ENCODE measurements at regions not wholly inside any gene's neighbourhood (a gene's known extent, or its start where the extent isn't known, plus 50 kb on each side); places are given as distances from the start of the nearest gene placed in this dataset.

- no peak overlapping the region for H3K27ac Mint-ChIP-seq
- H3K4me3 Mint-ChIP-seq: no peak overlapping the region
- H3K4me1 Mint-ChIP-seq: no peaks in the 10 kb centered on the region
- DNase-seq: no peak
- H3K9me3 Mint-ChIP-seq: no peaks in the 10 kb centered on the region
- peaks cover 0 to 2% of the 10 kb centered on the region in 2 donors for H3K27me3 Mint-ChIP-seq
- no peaks in the 10 kb centered on the region for H3K36me3 Mint-ChIP-seq
- ATAC-seq (replicated peaks): no peak
Observed at GRCh38 chr9:31486630-31487029, 897.8 kb upstream of the ACO1 start.

- no peak overlapping the region for H3K27ac Mint-ChIP-seq
- peaks cover 0 to 4% of the 10 kb centered on the region in 2 donors for H3K27me3 Mint-ChIP-seq
- no peaks in the 10 kb centered on the region for H3K36me3 Mint-ChIP-seq
- no peak for DNase-seq
- H3K4me3 Mint-ChIP-seq: no peak overlapping the region
- peaks cover 0 to 1% of the 10 kb centered on the region in 2 donors for H3K9me3 Mint-ChIP-seq
- ATAC-seq (replicated peaks): no peak
- H3K4me1 Mint-ChIP-seq: no peaks in the 10 kb centered on the region
Observed at GRCh38 chr9:31490551-31491106, 893.8 kb upstream of the ACO1 start.

GRCh38 chr9:31492229-31492628 lies 892.2 kb upstream of the ACO1 start:
- H3K36me3 Mint-ChIP-seq: no peaks in the 10 kb centered on the region
- H3K27ac Mint-ChIP-seq: no peak overlapping the region
- peaks cover 6 to 8% of the 10 kb centered on the region in 2 donors for H3K9me3 Mint-ChIP-seq
- ATAC-seq (replicated peaks) (no peak), DNase-seq (no peak)
- H3K27me3 Mint-ChIP-seq: peaks cover 0 to 4% of the 10 kb centered on the region in 2 donors
- no peak overlapping the region for H3K4me3 Mint-ChIP-seq
- no peaks in the 10 kb centered on the region for H3K4me1 Mint-ChIP-seq

- Mint-ChIP-seq H3K27me3 (no peaks in the 10 kb centered on the region), H3K4me1 (peaks cover 0 to 6% of the 10 kb centered on the region in 2 donors), H3K36me3 (no peaks in the 10 kb centered on the region), H3K27ac (no peak overlapping the region), H3K9me3 (peaks cover 6 to 14% of the 10 kb centered on the region in 2 donors), H3K4me3 (no peak overlapping the region)
- no peak for DNase-seq
- no peak for ATAC-seq (replicated peaks)
Observed at GRCh38 chr9:31500422-31500821, 884.0 kb upstream of the ACO1 start.

GRCh38 chr9:31519011-31519410 lies 865.4 kb upstream of the ACO1 start:
- no peak overlapping the region for H3K4me3 Mint-ChIP-seq
- peaks cover 3 to 30% of the 10 kb centered on the region in 2 donors for H3K36me3 Mint-ChIP-seq

GRCh38 chr9:31519424-31519823 lies 865.0 kb upstream of the ACO1 start:
- no peak overlapping the region for H3K27ac Mint-ChIP-seq
- peaks cover 3 to 30% of the 10 kb centered on the region in 2 donors for H3K36me3 Mint-ChIP-seq
- no peak for DNase-seq
- peaks cover 10 to 25% of the 10 kb centered on the region in 2 donors for H3K9me3 Mint-ChIP-seq
- no peak overlapping the region for H3K4me3 Mint-ChIP-seq
- peaks cover 14 to 29% of the 10 kb centered on the region in 2 donors for H3K4me1 Mint-ChIP-seq
- ATAC-seq (replicated peaks): no peak
- H3K27me3 Mint-ChIP-seq: peaks cover 0 to 5% of the 10 kb centered on the region in 2 donors

More at GRCh38 chr9:31519011-31519410, 865.4 kb upstream of the ACO1 start:
- Mint-ChIP-seq H3K27me3 (peaks cover 0 to 5% of the 10 kb centered on the region in 2 donors), H3K27ac (peak overlapping the region; percentile 32), H3K4me1 (peaks cover 14 to 29% of the 10 kb centered on the region in 2 donors), H3K9me3 (peaks cover 11 to 25% of the 10 kb centered on the region in 2 donors)
- ATAC-seq (replicated peaks) (peak; percentile 83 to 94), DNase-seq (peak; percentile 66)

- H3K4me3 Mint-ChIP-seq: no peak overlapping the region
- H3K9me3 Mint-ChIP-seq: peaks cover 10 to 24% of the 10 kb centered on the region in 2 donors
- DNase-seq (no peak), ATAC-seq (replicated peaks) (no peak)
- peak overlapping the region; percentile 7 for H3K27ac Mint-ChIP-seq
- peaks cover 14 to 29% of the 10 kb centered on the region in 2 donors for H3K4me1 Mint-ChIP-seq
- H3K27me3 Mint-ChIP-seq: peaks cover 0 to 5% of the 10 kb centered on the region in 2 donors
- H3K36me3 Mint-ChIP-seq: peaks cover 3 to 27% of the 10 kb centered on the region in 2 donors
Observed at GRCh38 chr9:31519826-31520225, 864.6 kb upstream of the ACO1 start.

GRCh38 chr9:31520301-31521085 lies 864.0 kb upstream of the ACO1 start:
- Mint-ChIP-seq H3K9me3 (peaks cover 8 to 17% of the 10 kb centered on the region in 2 donors), H3K4me1 (peaks cover 14 to 29% of the 10 kb centered on the region in 2 donors), H3K27ac (peak overlapping the region; percentile 42), H3K4me3 (no peak overlapping the region), H3K27me3 (peaks cover 0 to 5% of the 10 kb centered on the region in 2 donors), H3K36me3 (peaks cover 3 to 24% of the 10 kb centered on the region in 2 donors)
- ATAC-seq (replicated peaks) (peak; percentile 77 to 79), DNase-seq (no peak)

- Mint-ChIP-seq H3K4me3 (no peak overlapping the region), H3K4me1 (no peaks in the 10 kb centered on the region), H3K9me3 (no peaks in the 10 kb centered on the region), H3K27ac (no peak overlapping the region), H3K27me3 (no peaks in the 10 kb centered on the region), H3K36me3 (no peaks in the 10 kb centered on the region)
- DNase-seq: no peak
- no peak for ATAC-seq (replicated peaks)
Observed at GRCh38 chr9:31535651-31536050, 848.8 kb upstream of the ACO1 start.

GRCh38 chr9:31536471-31536870 lies 848.0 kb upstream of the ACO1 start:
- H3K4me3 Mint-ChIP-seq: no peak overlapping the region
- H3K27me3 Mint-ChIP-seq: no peaks in the 10 kb centered on the region
- no peaks in the 10 kb centered on the region for H3K9me3 Mint-ChIP-seq
- ATAC-seq (replicated peaks) (no peak), DNase-seq (no peak)
- no peak overlapping the region for H3K27ac Mint-ChIP-seq
- H3K36me3 Mint-ChIP-seq: no peaks in the 10 kb centered on the region
- no peaks in the 10 kb centered on the region for H3K4me1 Mint-ChIP-seq

- Mint-ChIP-seq H3K36me3 (no peaks in the 10 kb centered on the region), H3K4me1 (peaks cover 0 to 1% of the 10 kb centered on the region in 2 donors), H3K9me3 (no peaks in the 10 kb centered on the region), H3K27ac (no peak overlapping the region), H3K27me3 (no peaks in the 10 kb centered on the region), H3K4me3 (no peak overlapping the region)
- DNase-seq (no peak), ATAC-seq (replicated peaks) (no peak)
Observed at GRCh38 chr9:31541721-31542281, 842.6 kb upstream of the ACO1 start.

GRCh38 chr9:31542384-31543055 lies 841.9 kb upstream of the ACO1 start:
- H3K4me3 Mint-ChIP-seq: no peak overlapping the region
- no peaks in the 10 kb centered on the region for H3K9me3 Mint-ChIP-seq
- H3K27ac Mint-ChIP-seq: no peak overlapping the region
- ATAC-seq (replicated peaks): peak; percentile 74 to 92
- DNase-seq: peak; percentile 4
- H3K36me3 Mint-ChIP-seq: no peaks in the 10 kb centered on the region
- peaks cover 0 to 1% of the 10 kb centered on the region in 2 donors for H3K4me1 Mint-ChIP-seq
- no peaks in the 10 kb centered on the region for H3K27me3 Mint-ChIP-seq

- no peaks in the 10 kb centered on the region for H3K4me1 Mint-ChIP-seq
- no peak overlapping the region for H3K4me3 Mint-ChIP-seq
- H3K36me3 Mint-ChIP-seq: no peaks in the 10 kb centered on the region
- no peak for ATAC-seq (replicated peaks)
- DNase-seq: no peak
- no peaks in the 10 kb centered on the region for H3K9me3 Mint-ChIP-seq
- H3K27me3 Mint-ChIP-seq: no peaks in the 10 kb centered on the region
- H3K27ac Mint-ChIP-seq: no peak overlapping the region
Observed at GRCh38 chr9:31554941-31555340, 829.5 kb upstream of the ACO1 start.

- H3K4me3 Mint-ChIP-seq: no peak overlapping the region
- H3K9me3 Mint-ChIP-seq: no peaks in the 10 kb centered on the region
- H3K4me1 Mint-ChIP-seq: no peaks in the 10 kb centered on the region
- ATAC-seq (replicated peaks) (no peak), DNase-seq (no peak)
- H3K27ac Mint-ChIP-seq: no peak overlapping the region
- H3K27me3 Mint-ChIP-seq: no peaks in the 10 kb centered on the region
- H3K36me3 Mint-ChIP-seq: no peaks in the 10 kb centered on the region
Observed at GRCh38 chr9:31556667-31557463, 827.6 kb upstream of the ACO1 start.
